Activated CD4-positive, alpha-beta T cell treated with anti-CD3 and anti-CD28 coated beads, Interleukin-2, Interleukin-6, amounts not matched to agents 100 ng/mL and 50 ng/mL, durations not matched to agents 16 hours and 8 hours (primary cell): ENCODE measurements at regions not wholly inside any gene's neighbourhood (a gene's known extent, or its start where the extent isn't known, plus 50 kb on each side); places are given as distances from the start of the nearest gene placed in this dataset.
"Not testable (repeated sequence)": the region's sequence is repeated elsewhere in the genome, so short reads cannot be mapped to it uniquely, and the experiment has no call there.

ENCODE experiments used
- DNase-seq: peaks from one replicate; pipeline ENCODE4 v3.0.0-alpha.2; 2020

DNA sequence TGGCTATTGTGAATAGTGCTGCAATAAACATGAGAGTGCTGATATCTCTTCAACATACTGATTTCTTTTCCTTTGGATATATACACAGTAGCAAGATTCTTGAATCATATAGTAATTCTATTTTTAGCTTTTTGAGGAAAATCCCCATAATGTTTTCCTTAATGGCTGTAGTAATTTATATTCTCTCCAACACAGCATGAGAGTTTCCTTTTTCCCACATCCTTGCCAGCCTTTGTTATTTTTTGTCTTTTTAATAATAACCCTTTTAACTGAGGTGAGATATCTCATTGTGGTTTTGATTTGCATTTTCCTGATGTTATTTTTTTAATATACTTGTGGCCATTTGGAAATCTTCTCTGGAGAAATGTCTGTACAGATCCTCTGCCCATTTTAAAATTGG lies 132.6 kb downstream of the PRL start:
- no peak for DNase-seq

- not testable (repeated sequence) for DNase-seq
Measured at GRCh38 chr6:22171006-22171405, 125.8 kb downstream of the PRL start.

DNA sequence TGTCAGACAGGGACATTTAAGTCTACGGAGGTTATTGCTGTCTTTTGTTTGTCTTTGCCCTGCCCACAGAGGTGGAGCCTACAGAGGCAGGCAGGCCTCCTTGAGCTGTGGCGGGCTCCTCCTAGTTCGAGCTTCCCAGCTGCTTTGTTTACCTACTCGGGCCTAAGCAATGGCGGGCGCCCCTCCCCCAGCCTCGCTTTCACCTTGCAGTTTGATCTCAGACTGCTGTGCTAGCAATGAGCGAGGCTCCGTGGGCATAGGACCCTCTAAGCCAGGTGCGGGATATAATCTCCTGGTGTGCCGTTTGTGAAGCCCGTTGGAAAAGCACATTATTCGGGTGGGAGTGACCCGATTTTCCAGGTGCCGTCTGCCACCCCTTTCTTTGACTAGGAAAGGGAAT lies 125.0 kb downstream of the PRL start:
- not testable (repeated sequence) for DNase-seq

GRCh38 chr6:22173311-22173710 lies 123.5 kb downstream of the PRL start:
- no peak for DNase-seq

GRCh38 chr6:22180250-22180649 lies 116.6 kb downstream of the PRL start:
- not testable (repeated sequence) for DNase-seq

- no peak for DNase-seq
Measured at GRCh38 chr6:22184371-22184770, 112.5 kb downstream of the PRL start.

- no peak for DNase-seq
Measured at GRCh38 chr6:22189946-22190345, 106.9 kb downstream of the PRL start.

GRCh38 chr6:22194188-22194921 lies 102.5 kb downstream of the PRL start:
- no peak for DNase-seq

GRCh38 chr6:22199771-22200170 lies 97.1 kb downstream of the PRL start:
- no peak for DNase-seq

GRCh38 chr6:22204153-22204552 lies 92.7 kb downstream of the PRL start:
- no peak for DNase-seq

DNA sequence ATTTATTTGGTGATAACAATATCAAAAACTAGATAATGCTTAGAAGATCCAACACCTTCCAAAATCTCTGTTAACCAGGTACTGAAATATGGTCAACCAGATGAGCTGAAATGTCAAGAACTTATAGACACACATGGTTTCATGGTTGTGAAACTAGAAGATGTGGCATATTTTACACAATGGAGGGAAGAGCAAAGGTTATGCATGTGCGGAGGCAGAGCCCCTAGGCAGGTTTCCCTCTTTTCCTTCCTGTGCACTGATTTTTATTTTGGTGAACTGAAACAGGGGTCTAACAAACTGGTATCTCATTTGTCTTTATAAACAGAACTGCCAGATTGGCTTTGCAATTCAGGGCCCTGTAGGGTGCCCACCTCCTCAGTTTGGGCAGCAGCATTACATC lies 91.6 kb downstream of the PRL start:
- DNase-seq, result no peak

DNA sequence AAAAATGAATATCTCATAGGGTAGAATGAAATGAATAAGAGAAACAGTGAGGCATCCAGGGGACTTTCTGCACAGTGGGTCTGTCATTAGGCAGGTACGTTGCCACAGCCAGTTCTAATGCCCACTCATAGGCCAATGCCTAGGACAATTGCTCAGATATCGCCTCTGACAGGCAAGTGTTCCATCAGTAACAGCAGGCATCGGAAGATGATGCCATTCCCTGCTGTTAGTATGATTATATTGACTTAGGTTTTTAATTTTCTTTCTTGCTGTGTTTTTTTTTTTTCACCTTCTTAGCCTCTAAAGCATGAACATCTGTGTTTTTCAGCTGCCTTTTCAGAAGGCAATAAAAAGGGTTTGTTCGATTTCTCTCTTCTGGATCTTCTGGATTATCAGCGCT lies 90.7 kb downstream of the PRL start:
- DNase-seq, result no peak

DNA sequence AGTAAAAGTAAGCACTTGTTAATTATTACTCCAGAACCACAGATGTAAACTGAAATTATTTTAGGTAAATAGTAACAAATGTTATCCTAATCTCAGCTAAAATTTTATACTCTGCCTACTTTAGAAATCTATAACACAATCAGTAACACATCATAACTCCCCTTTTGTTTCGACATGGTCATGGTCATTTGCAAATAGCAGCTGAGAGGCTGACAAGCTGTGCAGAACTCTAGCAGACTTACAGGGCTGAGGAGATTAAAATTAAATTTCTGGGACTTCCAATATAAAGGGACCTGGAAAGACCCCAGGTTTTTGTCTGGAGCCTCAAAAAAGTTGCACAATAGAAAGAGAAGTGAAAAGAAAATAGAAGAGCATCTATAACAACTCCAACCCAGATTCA lies 88.8 kb downstream of the PRL start:
- no peak for DNase-seq

GRCh38 chr6:22214314-22214713 lies 82.5 kb downstream of the PRL start:
- no peak for DNase-seq

- not testable (repeated sequence) for DNase-seq
Measured at GRCh38 chr6:22215474-22215873, 81.4 kb downstream of the PRL start.

DNA sequence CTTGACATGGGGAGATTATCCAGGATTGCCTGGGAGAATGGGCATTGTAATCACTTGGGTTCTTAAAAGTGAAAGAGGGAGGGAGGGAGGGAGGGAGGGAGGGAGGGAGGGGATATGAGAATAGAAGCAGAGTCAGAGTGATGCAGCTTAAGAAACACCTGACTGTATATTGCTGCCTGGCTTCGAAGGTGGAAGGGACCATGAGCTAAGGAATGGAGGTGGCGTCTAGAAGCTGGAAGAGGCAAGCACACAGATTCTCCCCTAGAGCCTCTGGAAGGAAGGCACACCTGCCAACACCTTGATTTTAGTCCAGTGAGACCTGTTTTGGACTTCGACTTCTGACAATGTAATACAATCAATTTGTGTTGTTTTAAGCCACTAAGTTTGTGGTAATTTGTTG lies 78.4 kb downstream of the PRL start:
- no peak for DNase-seq

GRCh38 chr6:22219925-22220324 lies 76.9 kb downstream of the PRL start:
- DNase-seq, result no peak

DNA sequence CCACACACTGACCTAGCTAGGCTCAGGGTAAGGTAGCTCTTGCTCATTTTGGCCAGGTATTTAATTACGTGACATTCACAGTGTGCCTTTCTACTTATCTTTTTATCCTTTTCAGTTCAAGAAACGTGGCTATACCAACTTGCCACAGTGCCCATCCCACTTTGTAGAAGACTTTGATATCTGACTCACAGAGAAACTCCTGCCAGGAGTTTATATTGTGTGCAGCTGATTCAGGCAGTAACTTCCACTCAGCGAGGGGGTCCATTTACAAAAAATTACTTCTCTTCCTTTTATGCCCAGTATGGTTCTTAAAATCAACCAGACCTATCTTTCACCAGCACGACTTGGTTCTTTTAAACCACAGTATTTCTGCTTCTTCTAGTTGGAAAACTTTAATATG lies 75.6 kb downstream of the PRL start:
- no peak for DNase-seq

- DNase-seq, result no peak
Measured at GRCh38 chr6:22221630-22222029, 75.2 kb downstream of the PRL start.

- no peak for DNase-seq
Measured at GRCh38 chr6:22222469-22222868, 74.4 kb downstream of the PRL start.

DNA sequence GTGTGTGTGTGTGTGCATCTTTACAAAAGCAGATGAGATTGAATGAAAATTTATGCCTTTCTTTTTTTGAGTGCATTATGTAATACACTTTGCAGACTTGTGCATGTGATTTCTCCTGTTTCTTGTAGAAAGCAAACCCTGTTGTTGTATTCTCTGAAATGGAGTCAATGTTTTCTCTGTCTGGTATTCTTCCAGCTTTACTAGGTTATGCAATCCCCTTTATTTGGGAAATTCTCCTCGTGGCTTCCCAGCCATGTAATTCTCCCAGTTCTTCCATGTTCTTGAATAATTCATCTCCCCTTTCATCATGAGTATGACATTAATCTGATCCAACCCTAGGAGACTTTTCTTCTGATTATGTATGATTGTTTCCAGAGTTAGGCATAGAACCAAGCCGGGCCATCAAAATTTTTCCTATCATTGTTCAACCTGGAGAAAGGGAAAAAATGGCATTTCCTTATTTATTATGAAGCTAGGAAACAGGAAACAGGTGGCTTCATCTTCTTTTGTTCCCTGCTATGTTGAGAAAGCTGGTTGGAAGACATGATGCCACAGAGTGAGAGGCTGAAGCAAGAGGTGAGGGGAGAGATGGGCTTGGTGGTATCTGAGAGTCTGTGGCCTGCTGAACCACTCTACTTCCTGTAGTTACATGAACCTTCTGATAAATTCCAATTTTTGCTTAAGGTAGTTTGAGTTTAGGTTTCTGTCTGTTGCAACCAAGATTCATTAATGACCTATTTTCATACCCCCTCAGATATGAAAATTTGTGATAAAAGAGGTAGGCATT lies 68.8 kb downstream of the PRL start:
- no peak for DNase-seq

GRCh38 chr6:22231050-22231449 lies 65.8 kb downstream of the PRL start:
- no peak for DNase-seq

- no peak for DNase-seq
Measured at GRCh38 chr6:22231616-22232015, 65.2 kb downstream of the PRL start.

DNA sequence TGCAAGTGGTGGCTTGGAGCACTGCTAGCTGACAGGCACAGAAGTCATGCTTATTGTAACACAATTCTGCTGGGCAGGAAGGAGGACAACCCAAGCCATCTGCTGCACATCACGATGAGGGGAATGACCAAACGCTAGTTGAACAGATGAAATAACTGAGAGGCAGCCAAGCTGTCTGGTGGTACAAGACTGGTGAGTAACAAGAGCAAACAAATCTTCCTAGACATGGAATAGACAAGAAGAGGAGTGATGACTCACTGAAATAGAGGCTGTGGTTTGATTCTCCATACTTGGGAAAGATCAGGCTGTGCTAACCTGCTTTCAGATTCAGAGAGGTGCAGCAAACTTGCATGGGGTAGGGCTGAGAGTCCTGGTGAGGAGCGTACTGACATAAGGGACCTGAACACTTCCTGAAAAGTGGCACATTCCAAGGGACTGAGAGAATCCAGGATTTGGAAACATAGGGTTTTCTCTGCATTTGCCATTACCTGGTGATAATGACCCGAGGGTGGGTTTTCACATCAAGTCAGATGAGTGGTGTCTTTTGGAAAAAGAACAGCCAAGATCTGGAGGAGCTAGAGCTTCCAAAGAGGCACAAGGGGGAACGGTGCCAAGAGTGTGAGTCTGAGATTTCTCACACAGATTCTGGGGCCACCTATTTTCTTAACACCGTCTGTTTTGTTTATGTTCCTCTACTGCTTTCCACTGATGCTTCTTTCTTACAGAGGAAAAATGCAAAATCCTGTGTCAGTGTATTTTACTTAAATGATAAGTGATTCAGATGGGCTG lies 60.0 kb downstream of the PRL start:
- no peak for DNase-seq
